ENCODE measurements at regions not wholly inside any gene's neighbourhood (a gene's known extent, or its start where the extent isn't known, plus 50 kb on each side); places are given as distances from the start of the nearest gene placed in this dataset.

DNA sequence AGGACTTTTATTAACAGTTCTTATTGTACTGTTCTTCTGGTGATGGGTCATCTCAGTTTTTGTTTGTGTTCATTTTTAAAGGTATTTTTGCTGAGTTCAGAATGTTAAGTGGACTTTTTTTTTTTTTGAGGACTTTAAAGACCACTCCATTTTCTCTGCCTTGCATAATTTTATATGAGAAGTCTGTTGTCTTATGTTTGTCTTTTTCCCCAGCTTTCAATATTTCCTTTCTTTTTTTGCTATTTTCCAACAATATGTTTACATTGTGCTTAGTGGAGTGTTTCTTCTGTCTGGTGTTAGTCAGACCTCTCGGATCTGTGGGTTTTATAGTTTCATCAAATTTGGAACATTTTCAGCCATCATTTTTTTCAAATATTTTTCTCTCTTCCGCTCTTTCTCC, 290.0 kb upstream of the TNRC6C start:
- no peak for DNase-seq

DNA sequence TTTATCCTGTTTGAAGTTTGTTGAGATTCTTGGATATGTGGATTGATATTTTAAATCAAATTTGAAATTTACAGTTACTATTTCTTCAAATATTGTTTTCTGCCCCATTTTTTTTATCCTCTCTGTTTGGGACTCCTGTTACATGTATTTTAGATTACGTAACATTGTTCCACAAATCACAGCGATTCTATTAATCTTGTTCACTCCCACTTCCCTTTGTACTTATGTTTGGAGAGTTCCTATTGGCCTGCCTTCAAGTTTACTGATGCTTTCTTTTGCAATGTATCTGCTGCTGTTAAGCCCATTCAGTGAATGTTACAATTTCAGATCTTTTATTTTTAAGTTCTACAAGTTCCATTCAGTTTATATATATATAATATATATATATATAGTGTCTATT, 288.3 kb upstream of the TNRC6C start:
- DNase-seq: no peak

DNA sequence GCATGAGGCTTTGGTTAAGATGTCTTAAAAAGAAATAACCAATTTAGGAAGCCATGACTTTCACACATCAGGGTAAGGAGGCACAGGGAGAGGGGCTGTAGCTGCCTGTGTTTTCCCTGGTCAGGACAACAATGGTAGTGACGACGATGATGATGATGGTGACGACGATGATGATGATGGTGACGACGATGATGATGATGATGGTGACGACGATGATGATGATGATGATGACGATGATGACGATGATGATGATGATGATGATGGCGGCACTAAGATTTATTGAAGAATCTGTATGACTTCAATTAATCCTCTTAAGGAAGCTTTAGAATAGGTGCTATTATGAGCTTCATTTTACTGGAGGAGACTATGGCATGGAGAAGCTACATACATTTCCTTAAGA, 284.1 kb upstream of the TNRC6C start:
- DNase-seq: no peak

DNA sequence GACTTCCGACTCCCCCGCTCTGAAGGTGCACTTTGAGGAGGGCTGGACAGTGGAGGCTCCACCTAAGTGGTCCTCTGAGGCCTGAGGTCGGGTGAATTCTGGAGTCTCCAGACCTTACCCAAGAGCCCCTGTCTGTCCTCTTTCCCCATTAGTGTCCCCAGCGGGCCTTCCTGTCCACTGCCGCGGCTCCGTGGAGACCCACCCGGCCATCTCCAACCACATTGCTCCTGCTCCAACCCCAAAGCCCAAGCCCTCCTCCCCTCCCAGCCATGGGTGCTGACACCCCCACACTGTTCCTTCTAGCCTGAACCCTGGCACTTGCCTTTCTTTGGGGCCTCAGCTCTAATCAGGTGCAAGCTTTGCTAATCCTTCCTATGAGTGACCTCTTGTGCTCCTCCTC, 283.1 kb upstream of the TNRC6C start:
- DNase-seq: no peak

DNA sequence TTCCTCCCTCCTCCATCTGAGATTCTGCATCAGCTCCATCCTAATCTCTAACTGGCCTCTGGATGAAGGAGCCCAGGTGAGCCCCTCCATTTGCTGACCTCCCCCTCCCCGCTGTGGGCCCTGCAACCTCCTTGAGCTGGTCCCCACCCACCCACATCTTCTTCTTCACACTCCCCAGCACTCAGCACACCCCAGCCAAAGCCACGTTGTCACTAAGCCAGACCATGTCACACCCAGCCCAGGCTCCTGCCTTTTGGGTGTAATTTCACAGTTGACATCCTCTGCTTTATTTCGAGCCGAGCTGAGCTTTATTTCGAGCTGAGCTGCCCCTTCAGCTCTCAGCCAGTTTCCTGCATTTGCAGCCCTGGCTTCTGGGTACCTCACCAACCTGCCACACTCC, 282.7 kb upstream of the TNRC6C start:
- no peak for DNase-seq

DNA sequence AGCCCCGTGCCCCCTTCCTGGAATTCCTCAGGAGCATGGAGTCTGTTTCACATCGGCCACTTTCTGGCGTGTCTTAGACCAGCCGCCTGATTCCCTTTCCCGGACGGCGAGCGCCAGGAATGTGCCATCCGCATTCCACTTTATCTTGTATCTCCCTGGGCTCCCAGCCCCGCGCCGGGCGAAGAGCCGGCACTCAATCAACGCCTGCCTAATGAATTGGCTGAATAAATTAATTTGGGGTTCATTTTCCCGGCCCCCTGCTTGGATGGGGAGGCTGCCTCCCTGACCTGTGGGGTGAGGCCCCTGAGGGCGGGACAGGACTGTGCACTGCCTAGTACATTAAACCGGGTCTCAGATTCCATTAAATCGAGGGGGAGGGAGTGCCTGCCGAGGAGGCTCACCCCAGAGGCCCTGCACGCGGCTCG, 282.3 kb upstream of the TNRC6C start:
- no peak for DNase-seq

DNA sequence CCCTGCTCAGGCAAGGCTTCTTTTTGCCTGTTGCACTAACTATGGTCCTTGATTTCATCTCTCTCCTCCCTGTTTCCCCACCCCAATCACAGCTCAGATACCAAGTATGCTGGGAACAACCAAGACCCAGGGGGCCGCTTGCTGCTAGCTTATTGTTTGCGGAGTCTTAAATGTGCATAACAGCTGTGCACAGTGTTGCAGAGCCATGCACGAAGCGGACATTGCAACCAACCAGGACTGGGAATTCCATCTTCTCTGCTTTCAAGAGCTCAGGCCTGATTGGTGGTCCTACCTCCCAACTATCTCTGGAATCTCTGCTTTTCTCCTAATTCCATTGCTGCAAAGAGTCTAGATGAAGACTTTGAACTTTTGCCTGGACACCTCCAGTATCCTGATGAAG, 281.3 kb upstream of the TNRC6C start:
- DNase-seq: no peak

DNA sequence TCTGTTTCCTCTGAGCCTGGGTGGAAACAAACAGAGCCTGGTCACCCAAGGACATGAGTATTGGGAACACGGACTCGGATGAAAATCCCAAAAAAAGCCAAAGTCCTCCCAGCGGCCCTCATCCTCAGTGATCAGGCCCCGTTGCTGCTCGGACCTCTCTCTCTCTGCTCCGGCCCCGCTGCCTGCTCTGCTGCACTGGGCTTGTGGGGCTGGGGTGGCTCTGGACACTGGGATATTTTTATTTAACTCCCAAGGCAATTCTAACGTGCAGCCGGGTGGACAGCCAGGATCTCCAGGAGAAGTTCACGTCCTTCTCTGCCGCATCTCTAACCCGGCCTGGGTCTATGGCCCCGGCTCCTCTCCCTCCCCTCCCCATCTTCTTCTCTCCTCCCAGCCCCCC, 280.9 kb upstream of the TNRC6C start:
- DNase-seq: no peak

DNA sequence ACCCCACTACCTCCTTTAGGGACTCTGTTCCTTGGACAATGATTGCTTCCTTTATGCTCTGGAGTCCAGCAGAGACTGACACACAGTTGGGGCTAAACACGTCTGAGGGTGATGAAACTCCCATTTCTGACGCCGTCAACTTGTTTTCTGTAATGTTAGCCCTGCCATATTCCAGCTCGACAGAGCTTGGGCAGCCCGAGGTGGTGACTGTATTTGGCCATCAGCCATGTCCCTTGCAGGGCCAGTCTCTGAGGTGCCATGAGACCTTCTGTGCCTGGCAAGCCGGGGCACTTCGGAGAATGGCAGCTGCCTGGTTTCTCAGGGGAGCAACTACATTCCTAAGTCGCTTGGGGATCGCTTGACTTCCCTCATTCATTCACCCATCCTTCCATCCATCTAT, 278.9 kb upstream of the TNRC6C start:
- DNase-seq: no peak

DNA sequence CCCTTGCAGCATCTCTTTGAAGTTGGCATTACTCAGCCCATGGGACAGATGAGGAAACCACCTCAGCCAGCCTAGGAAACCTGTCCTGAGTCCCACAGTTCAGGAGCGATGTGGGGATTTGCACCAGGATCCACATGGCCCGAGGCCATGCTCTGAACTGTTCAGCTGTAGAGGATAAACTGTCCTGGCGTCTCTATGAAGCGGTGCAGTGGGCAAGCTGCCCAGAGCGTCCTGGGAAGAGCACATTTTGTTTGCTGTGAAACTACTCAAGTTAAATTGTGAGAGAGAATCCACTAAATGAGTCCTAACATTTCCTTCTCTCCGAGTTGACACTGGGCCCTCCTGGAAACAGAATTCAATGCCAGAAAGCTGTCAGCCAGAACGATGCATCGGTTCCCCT, 276.6 kb upstream of the TNRC6C start:
- DNase-seq: no peak

DNA sequence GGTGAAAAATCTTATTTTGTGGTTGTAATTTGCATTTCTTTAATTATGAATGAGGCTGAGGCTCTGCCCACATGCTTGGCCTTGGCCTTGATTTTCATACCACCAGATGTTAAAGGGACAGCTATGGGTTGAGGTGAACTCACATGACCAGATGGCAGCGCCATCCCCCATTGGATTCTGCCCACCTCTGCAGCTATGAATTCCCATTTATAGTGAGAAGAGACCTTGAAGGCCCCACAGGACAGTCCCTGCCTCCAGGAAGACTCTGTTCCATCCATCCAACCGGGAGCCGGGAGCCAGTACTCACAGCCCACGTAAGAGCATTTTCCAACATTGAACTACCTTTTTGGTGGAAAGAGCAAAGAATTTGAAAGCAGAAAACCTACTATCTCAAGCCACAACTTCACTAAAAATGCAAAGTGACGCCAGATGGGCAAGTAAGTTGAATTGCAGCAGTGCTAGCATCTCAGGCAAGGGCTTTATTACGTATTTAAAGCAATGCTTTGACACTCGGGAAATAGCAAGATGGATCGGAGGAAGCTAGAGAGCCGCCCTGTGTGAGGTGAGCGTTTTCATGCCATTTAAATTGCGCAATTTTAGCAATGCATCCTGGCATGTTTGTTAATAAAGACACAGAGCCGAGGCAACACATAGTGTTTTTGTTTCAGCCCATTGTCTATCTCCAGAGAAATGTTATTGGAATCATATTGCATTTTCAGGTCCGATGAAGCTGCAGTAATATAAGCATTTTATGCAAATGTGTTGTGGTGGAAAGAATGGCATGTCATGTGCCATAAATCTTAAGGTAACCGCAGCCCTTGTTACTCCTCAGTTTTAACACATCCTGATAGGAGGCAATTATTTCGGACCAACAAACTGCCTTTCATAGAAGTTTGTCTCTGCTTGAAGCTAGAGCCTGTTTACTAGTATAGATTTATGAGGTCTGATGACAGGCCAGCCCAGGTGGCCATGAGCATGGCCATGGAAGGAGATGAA, 273.4 kb upstream of the TNRC6C start:
- DNase-seq: no peak

DNA sequence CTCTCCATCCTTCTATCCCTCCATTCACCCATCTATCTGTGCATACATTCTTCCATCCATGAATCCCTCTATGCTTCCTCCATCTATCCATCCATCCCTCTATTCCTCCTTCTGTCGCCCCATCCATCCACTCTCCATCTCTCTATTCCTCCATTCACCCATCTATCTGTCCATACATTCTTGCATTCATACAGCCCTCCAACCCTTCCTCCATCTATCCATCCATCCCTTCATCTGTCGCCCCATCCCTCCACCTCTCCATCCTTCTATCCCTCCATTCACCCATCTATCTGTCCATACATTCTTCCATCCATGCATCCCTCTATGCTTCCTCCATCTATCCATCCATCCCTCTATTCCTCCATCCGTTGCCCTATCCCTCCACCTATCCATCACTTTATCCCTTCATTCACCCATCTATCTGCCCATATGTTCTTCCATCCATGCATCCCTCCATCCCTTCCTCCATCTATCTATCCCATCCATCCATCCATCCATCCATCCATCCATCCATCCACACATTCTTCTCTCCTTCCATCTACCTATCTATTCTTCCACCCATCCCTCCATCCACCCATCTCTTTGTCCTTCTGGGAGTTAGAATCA, 272.5 kb upstream of the TNRC6C start:
- DNase-seq: no peak

DNA sequence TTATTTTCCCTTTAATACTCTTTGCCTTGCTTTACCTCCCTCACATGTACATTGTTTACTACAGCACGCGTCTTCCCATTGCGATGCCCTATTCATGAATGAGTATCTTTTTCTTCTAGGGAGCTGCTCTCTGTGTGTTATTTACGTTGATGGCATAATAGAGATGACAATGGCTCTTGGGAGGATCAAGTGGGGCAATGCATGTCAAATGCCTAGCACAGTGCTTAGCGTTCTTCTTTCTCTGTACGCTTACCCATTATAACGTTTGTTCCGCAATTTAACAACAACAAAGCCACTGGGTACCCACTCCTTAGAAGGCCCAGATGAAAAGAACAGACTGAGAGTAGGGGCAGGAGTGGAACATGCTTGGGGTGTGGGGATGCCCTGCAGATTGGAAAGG, 271.6 kb upstream of the TNRC6C start:
- no peak for DNase-seq

DNA sequence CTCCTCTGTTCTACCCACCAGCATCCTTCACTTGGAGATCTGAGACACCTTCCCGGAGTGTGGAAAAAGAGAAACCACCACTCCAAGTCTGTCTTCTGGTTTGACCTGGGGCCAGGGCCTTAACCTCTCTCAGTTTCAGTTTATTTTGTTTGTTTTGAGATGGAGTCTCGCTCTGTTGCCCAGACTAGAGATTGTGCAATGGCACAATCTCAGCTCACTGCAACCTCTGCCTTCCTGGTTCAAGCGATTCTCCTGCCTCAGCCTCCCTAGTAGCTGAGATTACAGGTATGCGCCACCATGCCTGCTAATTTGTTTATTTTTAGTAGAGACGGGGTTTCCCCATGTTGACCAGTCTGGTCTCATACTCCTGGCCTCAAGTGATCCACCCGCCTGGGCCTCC, 271.1 kb upstream of the TNRC6C start:
- DNase-seq: no peak

DNA sequence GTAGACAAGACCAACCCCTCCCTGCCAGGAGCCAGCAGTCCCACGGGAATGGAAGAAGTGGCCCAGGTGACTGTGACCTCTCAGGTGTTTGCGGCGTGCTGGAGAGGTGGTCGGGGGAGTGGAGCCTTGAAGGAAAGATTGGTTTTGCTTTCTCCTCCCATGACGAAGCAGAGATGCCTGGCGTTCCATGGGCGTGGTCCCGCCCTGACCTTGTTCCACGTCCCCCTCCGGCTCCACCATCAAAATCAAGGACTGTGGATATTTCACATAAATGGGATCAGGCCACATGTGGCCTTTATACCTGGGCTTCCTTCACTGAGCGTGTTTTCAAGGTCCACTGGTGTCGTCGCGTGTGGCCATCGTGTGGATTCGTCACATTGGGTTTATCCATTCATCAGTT, 270.6 kb upstream of the TNRC6C start:
- no peak for DNase-seq

DNA sequence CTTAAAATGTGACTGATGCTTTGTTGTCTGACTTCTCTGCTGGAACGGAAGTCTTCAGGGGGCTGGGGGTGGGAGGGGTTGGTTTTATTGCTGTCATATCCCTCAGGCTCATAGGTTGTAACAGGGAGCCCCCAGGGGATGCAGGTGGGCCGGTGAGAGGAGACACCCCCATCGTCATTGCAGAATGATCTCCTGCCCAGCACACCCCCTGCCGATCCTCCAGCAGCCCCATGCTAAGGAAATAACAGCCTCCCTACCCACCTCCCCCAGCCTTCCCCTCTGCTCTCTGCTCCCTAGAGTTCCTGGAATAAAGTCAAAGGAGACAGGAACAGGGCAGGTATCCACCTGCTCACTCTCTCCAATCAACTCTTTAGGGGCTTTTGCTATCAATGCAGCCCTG, 270.1 kb upstream of the TNRC6C start:
- no peak for DNase-seq

DNA sequence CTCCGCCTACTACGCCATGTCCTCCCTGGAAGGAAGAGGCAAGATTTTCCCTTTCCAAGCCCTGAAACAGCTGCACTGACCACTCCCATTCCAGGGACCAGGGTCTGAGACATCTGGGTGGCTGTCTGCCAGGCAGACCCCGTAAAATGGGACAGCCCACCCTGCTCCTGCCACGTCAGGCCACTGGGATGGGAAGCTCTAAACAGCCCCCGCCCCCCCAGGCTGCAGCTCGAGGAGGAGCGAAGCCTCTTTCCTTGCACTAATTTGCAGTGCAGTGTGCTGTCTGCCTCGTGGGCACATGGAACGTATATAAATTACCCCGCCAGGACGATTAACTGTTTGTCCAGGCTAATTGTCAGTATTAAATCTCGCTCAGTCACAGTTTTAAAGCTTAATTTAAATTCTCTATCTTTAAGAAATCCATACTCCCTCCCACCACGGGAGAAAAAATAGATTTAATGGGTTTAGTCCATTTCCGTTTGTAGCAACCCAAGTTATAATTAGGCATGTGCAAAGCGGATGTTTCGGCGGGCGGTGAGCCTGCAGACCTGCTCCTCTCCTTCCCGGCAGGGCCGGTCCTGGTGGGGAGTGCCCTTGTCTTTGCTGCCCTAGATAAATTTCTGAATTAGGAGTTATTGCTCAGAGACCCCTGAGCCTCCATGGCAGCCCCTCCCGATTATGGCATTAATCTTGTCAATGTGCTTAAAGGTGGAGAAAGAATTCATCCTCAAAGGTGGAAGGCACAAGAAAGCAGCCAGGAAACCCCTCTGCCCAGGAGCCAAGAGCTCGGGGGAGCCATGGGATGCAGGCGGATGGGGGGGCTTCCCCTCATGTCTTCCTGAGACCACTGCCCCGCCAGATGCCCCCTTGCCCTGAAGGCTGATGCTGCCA, 268.0 kb upstream of the TNRC6C start:
- DNase-seq: no peak

DNA sequence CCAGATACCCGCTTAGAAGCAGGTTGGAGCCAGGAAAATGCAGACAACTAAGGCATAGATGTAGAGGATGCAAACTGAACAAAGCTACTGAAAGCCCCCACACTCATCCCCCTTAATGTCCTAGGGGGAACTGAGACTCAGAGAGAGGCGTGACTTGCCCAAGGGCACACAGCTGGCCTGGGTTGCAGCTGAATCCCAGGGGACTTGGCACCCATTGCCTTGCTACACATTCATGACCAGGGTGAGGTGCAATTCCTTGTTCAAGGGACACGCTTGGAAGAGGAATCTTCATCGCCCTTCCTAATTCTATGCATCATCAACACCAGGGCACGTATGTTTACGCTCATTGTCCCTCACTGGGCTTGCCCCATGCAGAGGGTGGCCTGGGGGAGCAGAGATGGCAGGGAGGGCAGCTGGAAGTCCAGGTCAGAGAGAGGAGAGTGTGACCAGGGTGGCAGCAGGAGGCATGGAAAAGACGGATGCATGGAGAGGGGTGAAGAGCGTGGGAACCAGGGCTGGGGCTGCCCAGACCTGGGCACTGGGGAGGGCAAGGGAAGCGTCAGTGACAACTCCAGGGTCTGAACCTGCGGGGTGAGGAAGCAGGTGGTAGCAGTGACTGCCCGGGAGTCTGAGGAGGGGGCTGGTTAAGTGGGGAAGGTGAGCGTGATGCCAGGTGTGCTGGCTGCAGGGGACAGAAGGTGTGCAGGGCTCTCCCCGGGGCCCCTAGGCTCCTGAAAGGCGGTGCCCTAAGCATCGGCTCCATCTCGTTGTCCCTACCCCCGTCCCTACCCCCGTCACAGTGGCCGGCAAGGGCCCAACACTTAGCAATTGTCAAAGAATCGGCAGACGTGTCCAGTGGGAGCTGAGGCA, 267.1 kb upstream of the TNRC6C start:
- no peak for DNase-seq

DNA sequence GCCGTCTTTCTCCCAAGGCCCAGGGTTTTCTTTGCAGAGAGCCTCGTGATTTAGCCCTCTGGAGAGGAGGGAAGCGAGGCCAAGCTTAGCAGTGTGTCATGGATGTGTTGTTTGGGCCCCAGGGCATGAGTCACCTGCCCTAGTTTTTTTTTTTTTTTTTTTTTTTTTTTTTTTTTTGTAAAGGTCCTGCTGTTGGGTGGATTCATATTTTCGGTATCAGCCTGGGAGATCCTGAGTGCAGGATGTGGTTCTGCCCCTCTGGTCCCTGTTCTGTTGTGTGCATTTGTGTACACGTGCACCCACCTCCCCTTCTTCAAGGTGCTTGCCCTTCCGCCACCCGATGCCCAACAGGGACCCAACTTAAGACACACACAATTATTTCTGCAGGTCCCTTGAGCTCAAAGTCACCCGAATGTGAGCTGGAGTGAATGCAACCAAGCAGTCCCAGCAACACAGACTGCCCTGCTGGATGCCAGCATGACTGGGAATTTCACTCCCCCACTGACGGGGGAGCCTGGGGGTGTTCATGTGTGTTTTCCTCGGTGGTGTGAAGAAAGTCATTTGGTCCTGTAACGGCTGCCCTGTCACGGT, 265.8 kb upstream of the TNRC6C start:
- DNase-seq: peak; percentile 13

DNA sequence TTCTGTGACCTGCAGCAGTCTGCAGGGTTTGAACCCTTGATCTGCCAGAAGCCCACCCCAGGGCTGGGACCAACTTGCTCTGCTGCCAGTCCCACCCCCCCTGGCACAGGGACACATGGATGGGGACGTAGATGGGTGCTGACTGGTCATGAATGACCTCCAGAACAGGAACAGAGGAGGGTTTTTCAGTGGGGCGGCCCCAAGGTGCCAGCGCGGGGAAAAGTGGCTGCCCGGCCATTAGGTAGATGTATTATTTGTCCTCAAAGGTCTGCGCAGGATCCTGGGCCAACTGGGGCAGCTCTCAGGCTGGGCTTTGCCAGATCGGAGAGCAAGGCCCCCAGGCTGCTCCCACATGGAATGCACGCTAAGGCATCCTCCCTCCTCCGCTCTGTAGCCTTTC, 265.2 kb upstream of the TNRC6C start:
- DNase-seq: no peak

DNA sequence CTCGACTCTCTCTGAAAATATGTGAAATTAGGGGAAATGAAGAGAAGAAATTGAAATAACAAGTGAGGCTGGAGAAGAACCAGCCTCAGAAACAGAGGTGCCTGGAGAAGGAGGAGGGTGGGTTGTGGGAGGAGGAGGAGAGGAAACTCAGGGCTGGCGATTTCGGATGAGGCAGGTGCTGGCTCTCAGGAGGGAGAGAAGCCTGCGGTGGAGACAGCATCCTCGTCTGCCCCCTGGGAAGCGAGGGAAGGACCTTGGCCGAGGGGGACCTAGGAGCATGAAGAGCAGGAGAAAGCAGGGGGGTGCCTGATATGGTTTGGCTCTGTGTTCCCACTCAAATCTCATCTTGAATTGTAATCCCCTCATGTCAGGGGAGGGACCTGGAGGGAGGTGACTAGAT, 264.7 kb upstream of the TNRC6C start:
- no peak for DNase-seq
